HG02852 (cell line): ENCODE measurements at regions not wholly inside any gene's neighbourhood (a gene's known extent, or its start where the extent isn't known, plus 50 kb on each side); places are given as distances from the start of the nearest gene placed in this dataset.

Source experiments
- ATAC-seq: cut with Tn5 transposase; IDR thresholded peaks from one replicate; pipeline ENCODE4 v1.9.1; 2021; ENCODE audit warnings: mild to moderate bottlenecking, moderate library complexity; ENCODE audit not compliant: unreplicated experiment

DNA sequence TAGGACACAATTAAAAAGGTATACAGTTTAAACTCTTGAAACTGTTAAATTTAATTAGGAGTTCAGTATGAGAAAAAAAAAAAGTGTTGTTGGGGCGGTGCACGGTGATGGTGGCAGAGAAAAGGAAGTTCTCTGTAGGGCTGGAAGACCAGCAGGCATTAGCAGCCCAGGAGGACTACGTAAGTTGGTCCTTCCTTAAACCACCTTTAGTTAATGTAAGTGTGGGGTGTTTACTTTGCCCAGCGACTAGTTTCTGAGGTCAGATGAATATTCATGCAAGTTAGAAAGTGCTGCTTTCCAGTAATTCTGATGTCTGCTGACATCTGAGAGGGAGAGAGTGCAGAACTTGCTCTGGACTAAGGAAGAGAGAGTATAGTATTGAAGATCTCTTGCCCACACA lies 54.9 kb downstream of the NKX2-1 start:
- no peak for ATAC-seq

- ATAC-seq: no peak
These were observed 57.1 kb downstream of the NKX2-1 start for GRCh38 chr14:36462890-36463289.

GRCh38 chr14:36455241-36455627 lies 64.8 kb downstream of the NKX2-1 start:
- ATAC-seq: no peak

- ATAC-seq: no peak
These were observed 65.3 kb downstream of the NKX2-1 start for GRCh38 chr14:36454599-36455240.

- no peak for ATAC-seq
These were observed 67.2 kb downstream of the NKX2-1 start for GRCh38 chr14:36452860-36453259.

- ATAC-seq: no peak
These were observed 68.5 kb downstream of the NKX2-1 start for GRCh38 chr14:36451310-36452065.

DNA sequence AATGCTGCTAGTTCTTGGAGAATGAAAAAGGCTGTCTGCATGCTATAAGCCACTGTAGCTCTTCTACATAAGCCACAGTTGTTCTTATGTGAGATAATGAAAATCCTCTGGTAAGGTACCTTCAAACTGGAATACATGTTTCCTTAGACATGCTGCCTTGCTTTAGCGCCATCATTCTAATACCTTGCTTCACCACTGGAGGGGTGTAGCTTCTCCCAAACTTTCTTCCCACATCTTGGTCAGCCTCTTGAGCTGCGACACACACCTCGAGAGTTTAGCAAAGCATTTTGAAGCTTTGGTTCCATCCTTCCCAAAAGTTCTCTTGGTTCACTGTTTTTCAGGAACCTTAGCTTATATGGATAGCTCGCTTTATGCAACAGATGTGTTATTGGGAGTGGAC lies 69.5 kb downstream of the NKX2-1 start:
- no peak for ATAC-seq

DNA sequence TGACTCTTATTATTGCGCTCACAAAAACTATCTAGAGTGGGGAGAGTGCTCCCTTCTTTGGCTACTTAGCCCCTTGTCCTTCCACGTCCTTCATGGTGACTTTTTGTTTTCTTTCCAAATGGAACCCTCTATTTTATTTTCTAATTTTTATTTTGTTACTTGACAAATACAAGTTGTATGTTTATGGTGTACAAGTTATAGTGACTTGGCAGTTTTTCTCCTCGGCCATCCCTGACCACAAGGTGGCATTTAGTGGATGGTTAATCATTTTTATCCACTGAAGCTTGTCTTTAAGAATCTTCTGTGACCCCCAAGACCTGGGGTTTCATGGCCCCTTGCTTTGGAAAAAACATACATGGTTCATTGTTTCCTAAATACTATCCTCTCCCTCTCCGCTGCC lies 70.1 kb downstream of the NKX2-1 start:
- ATAC-seq: no peak

GRCh38 chr14:36443374-36443773 lies 76.7 kb downstream of the NKX2-1 start:
- no peak for ATAC-seq

GRCh38 chr14:36442824-36443241 lies 77.2 kb downstream of the NKX2-1 start:
- no peak for ATAC-seq

- ATAC-seq: no peak
These were observed 78.7 kb downstream of the NKX2-1 start for GRCh38 chr14:36441283-36441682.

DNA sequence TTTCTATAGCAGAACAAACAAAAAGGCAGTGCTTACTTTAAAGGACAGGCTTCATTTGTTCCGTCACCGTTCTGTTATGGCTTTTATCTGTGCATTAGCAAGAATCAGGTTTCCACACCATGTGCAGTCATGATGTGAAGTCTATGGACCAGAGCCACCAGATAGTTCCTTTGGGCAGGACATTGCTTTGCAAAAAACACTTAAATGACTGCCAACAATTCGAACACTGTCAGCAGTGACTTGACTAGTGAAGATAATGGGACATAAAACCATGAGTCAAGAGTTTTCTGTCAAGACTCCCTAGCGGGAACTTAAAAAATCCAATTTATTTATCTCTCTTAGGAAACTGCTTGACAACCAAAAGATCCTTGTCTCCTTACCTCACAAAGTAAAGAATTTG lies 80.3 kb downstream of the NKX2-1 start:
- ATAC-seq: no peak

DNA sequence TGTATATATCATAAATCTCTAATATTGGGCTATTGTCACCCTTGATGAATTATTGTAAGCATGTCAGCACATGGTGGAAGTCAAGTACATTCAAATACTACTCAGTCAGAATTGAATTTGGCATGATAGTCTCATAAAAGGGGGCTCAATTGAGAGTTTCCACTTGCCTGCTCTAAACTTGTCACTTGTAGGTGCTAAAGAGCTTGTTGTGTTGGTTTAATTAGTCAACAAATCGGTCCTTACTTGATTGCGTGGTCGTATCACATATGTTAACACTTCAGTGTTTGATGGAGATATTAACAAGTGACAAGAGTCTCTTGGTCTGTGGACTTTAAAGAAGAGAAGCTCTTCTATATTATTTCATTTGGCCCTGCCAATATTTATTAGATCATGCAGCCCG lies 81.1 kb downstream of the NKX2-1 start:
- no peak for ATAC-seq

GRCh38 chr14:36430662-36431084 lies 89.4 kb downstream of the NKX2-1 start:
- no peak for ATAC-seq

DNA sequence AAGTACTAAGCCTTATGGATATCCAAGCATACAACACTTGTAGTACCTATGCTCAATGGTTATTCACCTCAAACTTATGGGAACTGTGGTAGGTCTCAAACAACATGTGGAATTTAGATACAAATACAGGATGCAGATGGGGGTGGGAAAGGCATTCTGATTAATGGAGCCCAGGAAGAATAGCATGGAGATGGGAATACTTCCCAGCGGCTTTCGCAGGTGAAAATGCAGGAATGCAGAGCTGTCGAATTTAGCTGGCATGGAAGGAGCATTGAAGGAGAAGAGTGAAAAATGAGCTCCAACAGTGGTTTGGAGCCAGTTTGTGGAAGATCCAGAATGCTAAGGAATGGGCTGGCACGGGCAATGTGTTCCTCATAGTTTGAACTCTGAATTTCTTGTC lies 89.9 kb downstream of the NKX2-1 start:
- no peak for ATAC-seq

DNA sequence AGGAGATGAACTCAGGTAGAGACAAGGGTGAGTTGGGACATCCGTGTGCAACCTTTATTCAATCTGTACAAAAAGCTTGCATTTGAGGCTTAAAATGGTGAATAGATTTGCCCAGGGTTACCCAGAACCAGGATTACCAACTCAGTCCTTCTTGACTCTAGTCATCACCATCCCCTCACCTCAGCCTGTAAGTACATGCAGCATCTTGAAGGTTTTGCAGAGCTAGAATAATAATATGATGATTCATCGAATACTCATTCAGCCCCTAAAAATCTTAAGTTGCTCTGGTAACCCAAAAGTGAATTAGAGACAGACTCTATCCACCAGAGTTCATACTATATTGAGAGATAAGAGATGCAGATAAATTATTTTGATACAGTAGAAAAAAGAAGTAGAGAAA lies 90.3 kb downstream of the NKX2-1 start:
- no peak for ATAC-seq

DNA sequence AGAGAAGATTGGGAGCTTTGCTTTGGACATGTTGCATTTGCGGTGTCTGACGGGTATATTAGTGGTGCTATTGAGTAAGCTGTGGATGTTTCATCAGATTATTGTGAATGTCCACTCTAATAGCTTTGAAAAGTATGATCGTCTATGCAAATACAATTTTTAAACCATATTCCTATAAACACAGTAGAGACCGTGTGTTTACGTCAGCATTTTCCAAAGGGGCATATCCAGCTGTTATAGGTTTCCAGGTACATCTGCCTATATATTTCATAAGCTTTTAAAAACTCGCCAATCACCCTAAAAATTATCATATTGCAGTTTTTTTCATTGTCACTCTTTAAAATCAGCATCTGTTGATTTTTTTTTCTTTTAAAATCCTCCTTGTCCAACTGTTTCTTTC lies 91.7 kb downstream of the NKX2-1 start:
- no peak for ATAC-seq

DNA sequence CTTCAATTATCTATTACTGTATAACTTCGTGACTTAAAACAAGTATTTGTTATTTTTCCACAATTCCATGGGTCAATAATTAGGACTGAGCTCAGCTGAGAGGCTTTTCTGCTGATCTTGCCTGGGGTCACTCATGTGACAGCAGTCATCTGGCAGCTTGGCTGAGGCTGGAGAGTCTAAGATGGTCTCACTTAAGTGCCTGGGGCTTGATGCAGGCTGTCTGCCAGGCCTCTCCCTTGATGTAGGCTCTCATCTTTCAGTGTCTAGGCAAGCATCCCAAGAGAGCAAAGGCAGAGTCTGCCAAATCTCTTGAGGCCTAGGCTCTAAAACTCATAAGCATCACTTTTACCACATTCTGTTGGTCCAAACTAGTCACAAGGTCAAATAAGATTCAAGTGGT lies 93.2 kb downstream of the NKX2-1 start:
- ATAC-seq: no peak

DNA sequence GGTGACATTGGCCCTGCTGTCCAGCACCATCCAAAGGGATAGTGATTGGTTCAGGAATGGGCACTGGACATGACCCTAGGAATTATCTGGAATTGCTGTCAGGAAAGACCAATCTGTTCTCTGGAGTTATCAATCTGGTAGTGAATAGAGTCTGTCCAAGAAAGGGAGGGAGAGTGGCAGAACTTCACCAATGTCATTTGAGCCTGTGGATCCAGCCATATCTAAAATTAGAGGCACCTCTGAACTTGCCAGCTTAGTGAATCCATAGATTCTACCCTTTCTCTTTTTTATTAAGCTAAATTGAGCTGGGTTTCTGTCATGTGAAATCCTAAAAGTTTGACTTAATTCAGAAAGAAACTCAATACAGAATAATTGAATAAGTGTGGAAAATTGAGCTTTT lies 93.9 kb downstream of the NKX2-1 start:
- no peak for ATAC-seq

- ATAC-seq: no peak
These were observed 95.4 kb downstream of the NKX2-1 start for GRCh38 chr14:36424478-36425102.

GRCh38 chr14:36423430-36423829 lies 96.6 kb downstream of the NKX2-1 start:
- ATAC-seq: no peak

- no peak for ATAC-seq
These were observed 99.8 kb upstream of the MBIP start for GRCh38 chr14:36420149-36420687.
